Tibial artery (tissue), 4 donors: ENCODE measurements at regions not wholly inside any gene's neighbourhood (a gene's known extent, or its start where the extent isn't known, plus 50 kb on each side); places are given as distances from the start of the nearest gene placed in this dataset.

Experiments
- DNase-seq, 2 donors: peaks; one replicate each; pipeline ENCODE4 v3.0.0-alpha.2; 2019
- H3K27ac ChIP-seq, 2 donors: fragments of 200-600 bp; sonication (generic) in 1 of 2; 1 replicate in 1 of 2; 2 replicates in 1 of 2; pipeline ENCODE4 v1.5.1; 2018 to 2019; ENCODE audit warnings: mild to moderate bottlenecking in 1 of 2
- H3K27me3 ChIP-seq, 2 donors: fragments of 200-600 bp; sonication (generic) in 1 of 2; one replicate each; pipeline versions ENCODE4 v1.5.1 to v1.6.0; 2016 to 2019
- H3K36me3 ChIP-seq, 3 donors: fragments of 200-600 bp; sonication (generic) in 2 of 3; one replicate each; pipeline ENCODE4 v1.5.1; 2016 to 2019; ENCODE audit warnings: mild to moderate bottlenecking in 2 of 3
- H3K4me1 ChIP-seq, 4 donors: fragments of 200-600 bp; sonication (generic) in 2 of 4; 1 replicate in 3 of 4; 2 replicates in 1 of 4; pipeline ENCODE4 v1.5.1; 2016 to 2019
- H3K4me3 ChIP-seq, 2 donors: fragments of 200-600 bp; sonication (generic) in 1 of 2; 1 replicate in 1 of 2; 2 replicates in 1 of 2; pipeline ENCODE4 v1.5.1; 2018 to 2019; ENCODE audit warnings: mild to moderate bottlenecking in 2 of 2
- H3K9me3 ChIP-seq, 3 donors: fragments of 200-600 bp; sonication (generic) in 1 of 3; one replicate each; pipeline ENCODE4 v1.5.1; 2016 to 2019
- intact Hi-C: fragments of 100-400 bp; cut with DNase I; formaldehyde crosslinking; loops from one replicate; pipeline ENCODE4 v1.15.0; 2023; ENCODE audit warnings: low total_unique reads
- TF ChIP-seq, protein P1 (sequence below), 2 experiments: fragments of 200-600 bp in 1 of 2; fragments of 450-650 bp in 1 of 2; IDR thresholded peaks; one replicate each; pipeline ENCODE4 v1.5.1; 2017 to 2019; ENCODE audit warnings: antibody characterized with exemption in 2 of 2, mild to moderate bottlenecking in 1 of 2, moderate library complexity in 1 of 2

DNA sequence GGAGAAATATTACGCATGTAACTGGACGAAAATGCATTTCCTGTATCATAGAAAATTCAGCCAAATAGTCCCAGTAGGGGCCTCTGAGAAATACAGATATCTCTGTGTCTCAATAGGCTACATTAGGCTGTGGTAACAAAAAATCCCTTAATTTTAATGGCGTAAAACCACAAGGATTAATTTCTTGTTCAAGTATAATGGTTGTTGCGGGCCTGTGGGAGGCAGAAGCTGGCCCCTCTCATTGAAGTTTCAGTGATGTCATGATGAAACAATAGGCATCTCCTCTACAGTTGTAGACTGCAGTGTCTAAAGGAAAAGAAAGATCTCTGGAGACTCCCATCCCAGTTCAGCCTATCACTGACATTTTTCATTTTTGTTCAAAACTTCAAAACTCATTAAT is 1625.6 kb upstream of the C9orf72 start:
- no peaks in the 10 kb centered on the region for H3K36me3 ChIP-seq
- TF ChIP-seq, protein P1, sequence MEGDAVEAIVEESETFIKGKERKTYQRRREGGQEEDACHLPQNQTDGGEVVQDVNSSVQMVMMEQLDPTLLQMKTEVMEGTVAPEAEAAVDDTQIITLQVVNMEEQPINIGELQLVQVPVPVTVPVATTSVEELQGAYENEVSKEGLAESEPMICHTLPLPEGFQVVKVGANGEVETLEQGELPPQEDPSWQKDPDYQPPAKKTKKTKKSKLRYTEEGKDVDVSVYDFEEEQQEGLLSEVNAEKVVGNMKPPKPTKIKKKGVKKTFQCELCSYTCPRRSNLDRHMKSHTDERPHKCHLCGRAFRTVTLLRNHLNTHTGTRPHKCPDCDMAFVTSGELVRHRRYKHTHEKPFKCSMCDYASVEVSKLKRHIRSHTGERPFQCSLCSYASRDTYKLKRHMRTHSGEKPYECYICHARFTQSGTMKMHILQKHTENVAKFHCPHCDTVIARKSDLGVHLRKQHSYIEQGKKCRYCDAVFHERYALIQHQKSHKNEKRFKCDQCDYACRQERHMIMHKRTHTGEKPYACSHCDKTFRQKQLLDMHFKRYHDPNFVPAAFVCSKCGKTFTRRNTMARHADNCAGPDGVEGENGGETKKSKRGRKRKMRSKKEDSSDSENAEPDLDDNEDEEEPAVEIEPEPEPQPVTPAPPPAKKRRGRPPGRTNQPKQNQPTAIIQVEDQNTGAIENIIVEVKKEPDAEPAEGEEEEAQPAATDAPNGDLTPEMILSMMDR (IDR thresholded peaks at IDR 0.05): no peak
- H3K27ac ChIP-seq: no peak overlapping the region
- no peak overlapping the region for H3K4me3 ChIP-seq
- H3K9me3 ChIP-seq: no peaks in the 10 kb centered on the region
- intact Hi-C loops: no loop called here
- H3K27me3 ChIP-seq: no peaks in the 10 kb centered on the region
- no peak for DNase-seq
- H3K4me1 ChIP-seq: no peaks in the 10 kb centered on the region

DNA sequence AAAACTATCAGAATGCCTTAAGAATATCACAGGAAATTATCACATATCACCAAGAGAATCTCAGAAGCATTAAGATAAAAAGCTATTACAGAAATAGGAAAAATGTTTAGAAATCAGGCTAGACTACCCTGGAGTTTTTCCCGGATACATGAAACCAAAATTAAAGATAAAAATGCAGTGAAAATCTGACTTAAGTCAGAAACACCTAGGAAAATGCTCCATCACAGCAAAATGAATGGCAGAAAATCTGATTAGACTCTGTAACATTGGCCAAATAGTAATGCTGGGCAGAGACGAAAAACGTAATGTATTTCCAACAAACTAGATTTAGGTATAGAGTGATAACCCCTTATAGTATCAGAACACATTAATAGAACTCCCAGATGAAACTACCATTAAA is 1626.7 kb upstream of the C9orf72 start:
- Histone ChIP-seq H3K9me3 (no peaks in the 10 kb centered on the region), H3K4me3 (no peak overlapping the region), H3K4me1 (no peaks in the 10 kb centered on the region), H3K27ac (no peak overlapping the region), H3K36me3 (no peaks in the 10 kb centered on the region), H3K27me3 (no peaks in the 10 kb centered on the region)
- TF ChIP-seq, protein P1 (IDR thresholded peaks at IDR 0.05): no peak
- no peak for DNase-seq
- intact Hi-C loops: no loop called here

DNA sequence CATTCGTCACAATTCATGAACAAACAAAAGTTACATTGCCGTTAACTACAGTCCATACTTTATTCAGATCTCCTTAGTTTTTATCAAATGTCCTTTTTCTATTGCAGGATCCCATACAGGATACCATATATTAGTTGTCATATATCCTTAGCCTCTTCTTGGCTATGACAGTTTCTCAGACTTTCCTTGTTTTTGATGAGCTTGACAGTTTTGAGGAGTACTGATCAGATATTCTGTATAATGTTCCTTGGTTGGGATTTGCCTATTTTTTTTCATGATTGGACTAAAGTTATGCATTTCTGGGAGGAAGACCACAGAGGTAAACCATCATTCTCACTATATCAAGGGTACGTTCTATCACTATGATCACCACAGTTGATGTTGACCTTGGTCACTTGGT is 1627.4 kb upstream of the C9orf72 start:
- Histone ChIP-seq H3K36me3 (no peaks in the 10 kb centered on the region), H3K4me3 (no peak overlapping the region), H3K4me1 (no peaks in the 10 kb centered on the region), H3K27me3 (no peaks in the 10 kb centered on the region), H3K27ac (no peak overlapping the region), H3K9me3 (no peaks in the 10 kb centered on the region)
- no peak for DNase-seq
- intact Hi-C loops: no loop called here
- TF ChIP-seq, protein P1 (IDR thresholded peaks at IDR 0.05): no peak

DNA sequence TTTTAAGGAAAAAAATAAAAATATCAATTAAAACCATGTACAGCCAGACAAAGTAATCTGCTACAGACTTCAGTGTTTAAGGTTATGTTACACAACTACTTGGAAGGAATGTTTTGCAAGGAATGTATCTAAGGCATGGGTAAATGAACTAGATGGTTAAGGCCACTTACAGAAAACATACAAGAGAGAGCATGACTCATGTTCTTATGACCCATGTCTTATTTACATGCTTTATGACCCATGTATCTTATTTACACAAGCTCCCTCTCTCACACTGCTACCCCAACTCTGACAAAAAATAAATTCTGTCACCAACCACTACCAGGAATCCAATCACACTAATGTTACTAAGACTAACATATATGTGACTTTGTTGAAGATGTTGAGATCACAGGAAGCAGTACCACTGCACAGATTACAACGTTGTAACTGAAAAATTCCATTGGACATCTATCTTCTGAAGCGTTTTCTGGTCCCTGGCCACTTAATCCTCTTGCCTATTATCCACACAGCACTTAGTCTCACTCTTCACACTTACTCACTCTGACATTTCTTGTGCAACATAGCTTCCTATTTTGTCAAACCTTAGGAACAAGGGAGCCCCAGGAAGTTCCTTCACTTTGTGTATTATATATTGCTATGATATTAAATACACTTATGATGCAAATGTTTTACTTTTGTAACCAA is 1630.1 kb upstream of the C9orf72 start:
- no peak for DNase-seq
- Histone ChIP-seq H3K9me3 (no peaks in the 10 kb centered on the region), H3K36me3 (no peaks in the 10 kb centered on the region), H3K4me1 (no peaks in the 10 kb centered on the region), H3K27ac (no peak overlapping the region), H3K27me3 (no peaks in the 10 kb centered on the region), H3K4me3 (no peak overlapping the region)
- intact Hi-C loops: no loop called here
- TF ChIP-seq, protein P1 (IDR thresholded peaks at IDR 0.05): no peak

DNA sequence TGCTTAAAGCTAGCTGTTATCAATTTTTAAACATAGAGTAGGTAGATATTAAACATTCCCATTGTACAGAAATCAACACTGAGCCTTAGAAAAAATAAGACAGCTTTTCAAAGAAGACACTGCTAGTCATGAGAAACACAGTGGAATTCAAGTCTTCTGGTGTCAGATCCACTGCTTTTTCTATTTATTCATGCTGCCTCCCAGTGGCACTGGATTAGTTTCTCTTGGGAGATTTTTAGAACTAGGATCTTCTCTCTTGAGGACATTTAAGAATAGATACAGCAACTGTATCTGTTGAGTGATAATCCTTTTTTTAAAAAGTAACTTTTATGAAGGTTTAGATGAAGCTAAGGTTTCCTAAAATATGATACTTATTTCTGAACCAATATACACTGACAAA is 1635.4 kb upstream of the C9orf72 start:
- H3K27me3 ChIP-seq: peaks cover 0 to 23% of the 10 kb centered on the region in 2 donors
- no peak overlapping the region for H3K4me3 ChIP-seq
- TF ChIP-seq, protein P1 (IDR thresholded peaks at IDR 0.05): no peak
- no peaks in the 10 kb centered on the region for H3K36me3 ChIP-seq
- intact Hi-C loops: no loop called here
- DNase-seq: no peak
- no peak overlapping the region for H3K27ac ChIP-seq
- H3K4me1 ChIP-seq: peaks cover 0 to 22% (median 14%) of the 10 kb centered on the region in 4 donors
- no peaks in the 10 kb centered on the region for H3K9me3 ChIP-seq
